Upper lobe of right lung (tissue), 1 donor: ENCODE measurements at regions not wholly inside any gene's neighbourhood (a gene's known extent, or its start where the extent isn't known, plus 50 kb on each side); places are given as distances from the start of the nearest gene placed in this dataset.

Experiments used
- ATAC-seq: fragments of 200-7000 bp; cut with Tn5 transposase; one replicate; pipeline ENCODE4 v1.9.1; 2020; ENCODE audit warnings: mild to moderate bottlenecking, moderate library complexity
- DNase-seq: peaks from one replicate; pipeline ENCODE4 v3.0.0-alpha.2; 2020
- H3K27ac ChIP-seq: fragments of 200-600 bp; one replicate; pipeline ENCODE4 v1.8.0; 2022
- H3K27me3 ChIP-seq: fragments of 200-600 bp; one replicate; pipeline ENCODE4 v1.8.0; 2022; ENCODE audit warnings: mild to moderate bottlenecking
- H3K36me3 ChIP-seq: fragments of 200-600 bp; one replicate; pipeline ENCODE4 v1.8.0; 2022
- H3K4me1 ChIP-seq: fragments of 200-600 bp; one replicate; pipeline ENCODE4 v1.8.0; 2022
- H3K4me3 ChIP-seq: fragments of 200-600 bp; one replicate; pipeline ENCODE4 v1.8.0; 2022; ENCODE audit warnings: mild to moderate bottlenecking
- H3K9me3 ChIP-seq: fragments of 200-600 bp; one replicate; pipeline ENCODE4 v1.8.0; 2022
- intact Hi-C: fragments of 100-400 bp; cut with DNase I; formaldehyde crosslinking; loops from one replicate; pipeline ENCODE4 v1.11.0; 2022
- TF ChIP-seq, protein P1 (sequence below): fragments of 200-600 bp; IDR thresholded peaks from one replicate; pipeline ENCODE4 v1.8.0; 2022; ENCODE audit warnings: antibody characterized with exemption
- donor health status: DM: no; HTN: yes; CAD: no; lungs with severe emphysema.

DNA sequence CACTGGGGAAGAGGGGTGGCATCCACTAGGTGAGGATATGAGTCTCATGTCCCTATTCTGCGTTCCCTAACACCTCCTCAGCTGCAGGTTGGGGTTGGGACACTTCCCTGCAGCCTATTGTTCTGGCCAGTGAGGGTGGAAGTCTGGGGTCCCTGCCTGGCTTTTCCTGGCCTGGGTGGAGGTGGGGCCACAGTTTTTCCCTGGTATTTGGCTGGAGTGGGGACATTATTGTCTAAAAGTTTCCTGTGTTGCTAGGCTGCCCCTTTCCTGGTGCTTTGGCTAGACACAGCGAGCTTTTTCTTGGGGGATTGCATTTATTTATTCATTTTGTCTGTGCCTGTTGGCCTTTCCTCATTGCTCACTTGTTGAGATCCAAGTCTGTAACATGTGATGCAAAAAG lies 559.5 kb upstream of the IGFBP3 start:
- Histone ChIP-seq H3K4me1 (no peaks in the 10 kb centered on the region), H3K4me3 (no peak overlapping the region), H3K36me3 (no peaks in the 10 kb centered on the region), H3K9me3 (no peaks in the 10 kb centered on the region), H3K27ac (no peak overlapping the region), H3K27me3 (no peaks in the 10 kb centered on the region)
- intact Hi-C loops: no loop called here
- TF ChIP-seq, protein P1, sequence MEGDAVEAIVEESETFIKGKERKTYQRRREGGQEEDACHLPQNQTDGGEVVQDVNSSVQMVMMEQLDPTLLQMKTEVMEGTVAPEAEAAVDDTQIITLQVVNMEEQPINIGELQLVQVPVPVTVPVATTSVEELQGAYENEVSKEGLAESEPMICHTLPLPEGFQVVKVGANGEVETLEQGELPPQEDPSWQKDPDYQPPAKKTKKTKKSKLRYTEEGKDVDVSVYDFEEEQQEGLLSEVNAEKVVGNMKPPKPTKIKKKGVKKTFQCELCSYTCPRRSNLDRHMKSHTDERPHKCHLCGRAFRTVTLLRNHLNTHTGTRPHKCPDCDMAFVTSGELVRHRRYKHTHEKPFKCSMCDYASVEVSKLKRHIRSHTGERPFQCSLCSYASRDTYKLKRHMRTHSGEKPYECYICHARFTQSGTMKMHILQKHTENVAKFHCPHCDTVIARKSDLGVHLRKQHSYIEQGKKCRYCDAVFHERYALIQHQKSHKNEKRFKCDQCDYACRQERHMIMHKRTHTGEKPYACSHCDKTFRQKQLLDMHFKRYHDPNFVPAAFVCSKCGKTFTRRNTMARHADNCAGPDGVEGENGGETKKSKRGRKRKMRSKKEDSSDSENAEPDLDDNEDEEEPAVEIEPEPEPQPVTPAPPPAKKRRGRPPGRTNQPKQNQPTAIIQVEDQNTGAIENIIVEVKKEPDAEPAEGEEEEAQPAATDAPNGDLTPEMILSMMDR: no peak
- DNase-seq: no peak
- no peak for ATAC-seq

- intact Hi-C loops: no loop called here
- ATAC-seq: no peak
- H3K9me3 ChIP-seq: no peaks in the 10 kb centered on the region
- H3K27me3 ChIP-seq: no peaks in the 10 kb centered on the region
- TF ChIP-seq, protein P1: no peak
- no peaks in the 10 kb centered on the region for H3K36me3 ChIP-seq
- no peak overlapping the region for H3K4me3 ChIP-seq
- DNase-seq: no peak
- H3K4me1 ChIP-seq: no peaks in the 10 kb centered on the region
- H3K27ac ChIP-seq: no peak overlapping the region
Measured at GRCh38 chr7:46479680-46480079, 558.6 kb upstream of the IGFBP3 start.

DNA sequence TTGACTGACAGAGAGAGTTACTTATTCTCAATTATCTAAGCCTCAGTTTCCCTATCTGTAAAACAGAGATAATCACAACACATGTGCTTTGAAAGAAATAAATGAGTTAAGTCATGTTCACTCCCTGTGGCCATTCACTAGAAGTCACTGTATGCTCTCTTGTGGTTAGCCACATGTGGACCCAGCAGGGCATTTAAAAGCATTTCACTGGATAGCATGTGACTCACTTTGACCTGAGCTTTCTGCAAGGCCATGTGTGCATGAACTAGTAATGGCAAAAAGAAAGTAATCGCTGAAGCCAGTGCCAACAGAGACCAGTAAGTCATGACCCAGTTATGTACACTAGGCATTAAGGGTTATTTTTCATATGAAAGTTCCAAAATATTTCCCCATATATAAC lies 557.0 kb upstream of the IGFBP3 start:
- intact Hi-C loops: no loop called here
- no peak for DNase-seq
- H3K4me3 ChIP-seq: no peak overlapping the region
- peaks cover 4% of the 10 kb centered on the region for H3K9me3 ChIP-seq
- no peaks in the 10 kb centered on the region for H3K36me3 ChIP-seq
- H3K4me1 ChIP-seq: no peaks in the 10 kb centered on the region
- no peak for ATAC-seq
- TF ChIP-seq, protein P1: no peak
- no peak overlapping the region for H3K27ac ChIP-seq
- no peaks in the 10 kb centered on the region for H3K27me3 ChIP-seq

- H3K4me3 ChIP-seq: no peak overlapping the region
- TF ChIP-seq, protein P1: no peak
- no peak for ATAC-seq
- no peak overlapping the region for H3K27ac ChIP-seq
- H3K36me3 ChIP-seq: no peaks in the 10 kb centered on the region
- no peaks in the 10 kb centered on the region for H3K4me1 ChIP-seq
- intact Hi-C loops: no loop called here
- H3K27me3 ChIP-seq: no peaks in the 10 kb centered on the region
- peaks cover 44% of the 10 kb centered on the region for H3K9me3 ChIP-seq
- DNase-seq: no peak
Measured at GRCh38 chr7:46468753-46469356, 547.8 kb upstream of the IGFBP3 start.

GRCh38 chr7:46463170-46463569 lies 542.1 kb upstream of the IGFBP3 start:
- TF ChIP-seq, protein P1: no peak

GRCh38 chr7:46461334-46461777 lies 540.3 kb upstream of the IGFBP3 start:
- intact Hi-C loops: no loop called here

More at GRCh38 chr7:46463170-46463569, 542.1 kb upstream of the IGFBP3 start:
- Histone ChIP-seq H3K4me3 (no peak overlapping the region), H3K36me3 (no peaks in the 10 kb centered on the region), H3K9me3 (peaks cover 20% of the 10 kb centered on the region), H3K27ac (no peak overlapping the region), H3K27me3 (no peaks in the 10 kb centered on the region), H3K4me1 (no peaks in the 10 kb centered on the region)
- no peak for ATAC-seq
- DNase-seq: no peak
- intact Hi-C loops: no loop called here

More at GRCh38 chr7:46461334-46461777, 540.3 kb upstream of the IGFBP3 start:
- Histone ChIP-seq H3K27ac (no peak overlapping the region), H3K36me3 (no peaks in the 10 kb centered on the region), H3K27me3 (no peaks in the 10 kb centered on the region), H3K9me3 (peaks cover 2% of the 10 kb centered on the region), H3K4me1 (no peaks in the 10 kb centered on the region), H3K4me3 (no peak overlapping the region)
- ATAC-seq (no peak), DNase-seq (no peak)
- TF ChIP-seq, protein P1: no peak
